Transverse colon (tissue), 3 donors: ENCODE measurements at regions not wholly inside any gene's neighbourhood (a gene's known extent, or its start where the extent isn't known, plus 50 kb on each side); places are given as distances from the start of the nearest gene placed in this dataset.

Experiments used
- EP300 ChIP-seq: sonication (generic); formaldehyde crosslinking; IDR thresholded peaks from one replicate; pipeline ENCODE4 v1.6.1; 2017; ENCODE audit warnings: antibody characterized with exemption, low read depth
- POLR2AphosphoS5 ChIP-seq, 3 donors: sonication (generic); formaldehyde crosslinking; IDR thresholded peaks; one replicate each; pipeline ENCODE4 v1.6.1; 2016; ENCODE audit warnings: antibody characterized with exemption in 3 of 3

DNA sequence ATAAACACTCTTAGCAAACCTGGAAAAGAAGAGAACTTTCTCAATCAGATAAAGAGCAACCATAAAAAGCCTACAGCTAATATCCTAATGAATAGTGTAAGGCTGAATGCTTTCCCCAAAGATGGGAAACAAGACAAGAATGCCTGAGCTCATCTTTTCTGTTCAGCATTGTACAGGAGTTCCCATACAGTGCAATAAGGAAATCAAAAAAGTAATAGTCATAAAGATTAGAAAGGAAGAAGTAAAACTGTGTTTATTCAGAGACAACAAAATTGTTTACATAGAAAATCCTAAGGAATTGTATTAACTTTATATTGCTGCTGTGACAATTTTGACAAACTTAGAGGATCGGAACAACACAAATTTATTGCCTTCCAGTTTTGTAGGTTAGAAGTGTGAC is 330.7 kb upstream of the SLC24A2 start:
- no peak for TF ChIP-seq EP300
- TF ChIP-seq POLR2AphosphoS5 (IDR thresholded peaks at IDR 0.05), result no peak
